ENCODE measurements at regions not wholly inside any gene's neighbourhood (a gene's known extent, or its start where the extent isn't known, plus 50 kb on each side); places are given as distances from the start of the nearest gene placed in this dataset.

DNA sequence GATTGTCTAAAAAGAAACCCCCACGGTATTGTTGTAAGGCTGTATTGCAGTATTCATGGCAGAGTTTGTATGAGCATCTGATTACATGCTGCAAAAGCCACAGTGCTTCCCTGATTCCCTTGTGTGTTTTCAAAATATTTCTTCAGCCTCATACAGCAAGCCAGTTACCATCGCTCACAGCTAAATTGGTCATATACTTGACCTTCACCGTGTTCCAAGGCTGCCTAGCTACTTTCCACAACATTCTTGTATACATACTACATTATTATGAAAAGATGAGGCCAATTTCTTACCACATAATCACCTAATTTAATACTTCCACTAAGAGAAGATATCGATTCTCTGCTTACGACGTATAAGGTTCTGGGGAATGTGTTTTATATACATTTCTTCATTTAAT lies 576.3 kb upstream of the CNTNAP5 start:
- no peak for TF ChIP-seq SMC3 (IDR thresholded peaks at IDR 0.05; ENCODE audit: low read depth, low read length)
- TF ChIP-seq CTCF (IDR thresholded peaks at IDR 0.05) = no peak

Measured in SK-N-SH (cell line).